Posterior vena cava (tissue), 2 donors: ENCODE measurements at regions not wholly inside any gene's neighbourhood (a gene's known extent, or its start where the extent isn't known, plus 50 kb on each side); places are given as distances from the start of the nearest gene placed in this dataset.
"Not testable (repeated sequence)": the region's sequence is repeated elsewhere in the genome, so short reads cannot be mapped to it uniquely, and the experiment has no call there.

Source experiments
- DNase-seq: peaks from one replicate; pipeline ENCODE4 v3.0.0-alpha.2; 2020; ENCODE audit warnings: low spot score
- intact Hi-C, 2 donors: fragments of 100-400 bp; cut with DNase I; formaldehyde crosslinking; loops; one replicate each; pipeline versions ENCODE4 v1.14.1 to v1.14.2; 2022 to 2023
- donor health status: DM: yes; HTN: yes; CAD: no.
- donor health status: DM: yes; HTN: yes; CAD: no.

GRCh38 chr5:68843624-68844364, 250.0 kb upstream of the SLC30A5 start:
- intact Hi-C loops = no loop called here
- DNase-seq = no peak

GRCh38 chr5:68845131-68845530, 248.7 kb upstream of the SLC30A5 start:
- no peak for DNase-seq
- intact Hi-C loops = no loop called here

- DNase-seq = no peak
- intact Hi-C loops = no loop called here
Measured at GRCh38 chr5:68846828-68847227, 247.0 kb upstream of the SLC30A5 start.

- intact Hi-C loops = no loop called here
- DNase-seq = no peak
Measured at GRCh38 chr5:68848091-68848490, 245.7 kb upstream of the SLC30A5 start.

GRCh38 chr5:68849103-68849502, 244.7 kb upstream of the SLC30A5 start:
- intact Hi-C loops = no loop called here
- DNase-seq = no peak

GRCh38 chr5:68849906-68850305, 243.9 kb upstream of the SLC30A5 start:
- DNase-seq = no peak
- intact Hi-C loops = no loop called here

- no peak for DNase-seq
- intact Hi-C loops = no loop called here
Measured at GRCh38 chr5:68861099-68861498, 232.7 kb upstream of the SLC30A5 start.

- intact Hi-C loops = no loop called here
- DNase-seq = no peak
Measured at GRCh38 chr5:68862560-68862959, 231.3 kb upstream of the SLC30A5 start.

- DNase-seq, intact Hi-C loops: not testable (repeated sequence)
Measured at GRCh38 chr5:68865192-68865591, 228.6 kb upstream of the SLC30A5 start.

GRCh38 chr5:68872088-68872839, 221.6 kb upstream of the SLC30A5 start:
- no peak for DNase-seq
- intact Hi-C loops = no loop called here

- intact Hi-C loops = no loop called here
- DNase-seq = no peak
Measured at GRCh38 chr5:68873198-68873597, 220.6 kb upstream of the SLC30A5 start.

GRCh38 chr5:68875351-68875750, 218.5 kb upstream of the SLC30A5 start:
- intact Hi-C loops = no loop called here
- no peak for DNase-seq

GRCh38 chr5:68883436-68883835, 210.4 kb upstream of the SLC30A5 start:
- no peak for DNase-seq
- intact Hi-C loops = no loop called here

GRCh38 chr5:68884144-68884754, 209.6 kb upstream of the SLC30A5 start:
- no peak for DNase-seq
- intact Hi-C loops = no loop called here

- intact Hi-C loops = no loop called here
- DNase-seq = no peak
Measured at GRCh38 chr5:68884883-68885282, 208.9 kb upstream of the SLC30A5 start.

- intact Hi-C loops = no loop called here
- DNase-seq = no peak
Measured at GRCh38 chr5:68886814-68887213, 207.0 kb upstream of the SLC30A5 start.

GRCh38 chr5:68891718-68892117, 202.1 kb upstream of the SLC30A5 start:
- intact Hi-C loops = no loop called here
- DNase-seq = no peak

- no peak for DNase-seq
- intact Hi-C loops = no loop called here
Measured at GRCh38 chr5:68894673-68895072, 199.1 kb upstream of the SLC30A5 start.

- no peak for DNase-seq
- intact Hi-C loops = no loop called here
Measured at GRCh38 chr5:68898951-68899471, 194.8 kb upstream of the SLC30A5 start.
